ENCODE measurements at regions not wholly inside any gene's neighbourhood (a gene's known extent, or its start where the extent isn't known, plus 50 kb on each side); places are given as distances from the start of the nearest gene placed in this dataset.

GRCh38 chr10:44820094-44820493 lies 91.0 kb upstream of the TMEM72 start:
- no peak for DNase-seq (ENCODE audit: low read depth in 2 of 2)

- no peak for DNase-seq (ENCODE audit: low read depth in 2 of 2)
Observed at GRCh38 chr10:44821290-44821689, 89.8 kb upstream of the TMEM72 start.

DNA sequence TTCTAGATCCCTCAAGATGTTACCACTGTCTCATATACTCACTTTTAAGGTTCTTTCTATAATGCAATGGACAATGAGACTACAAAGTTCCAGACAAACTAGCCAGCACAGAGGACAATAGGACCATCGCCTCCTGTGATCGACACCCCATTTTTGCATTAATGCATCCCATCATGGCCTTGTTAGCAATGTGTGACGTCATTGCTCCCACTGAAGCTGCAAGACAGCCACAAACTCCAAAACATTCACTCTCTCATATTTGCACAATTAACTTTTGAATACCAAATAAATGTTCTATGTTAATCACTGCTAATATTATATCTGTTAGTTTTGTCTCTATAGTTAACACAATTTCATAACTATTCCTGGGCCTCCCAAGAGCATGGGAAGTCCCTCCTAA lies 88.8 kb upstream of the TMEM72 start:
- no peak for DNase-seq (ENCODE audit: low read depth in 2 of 2)

DNA sequence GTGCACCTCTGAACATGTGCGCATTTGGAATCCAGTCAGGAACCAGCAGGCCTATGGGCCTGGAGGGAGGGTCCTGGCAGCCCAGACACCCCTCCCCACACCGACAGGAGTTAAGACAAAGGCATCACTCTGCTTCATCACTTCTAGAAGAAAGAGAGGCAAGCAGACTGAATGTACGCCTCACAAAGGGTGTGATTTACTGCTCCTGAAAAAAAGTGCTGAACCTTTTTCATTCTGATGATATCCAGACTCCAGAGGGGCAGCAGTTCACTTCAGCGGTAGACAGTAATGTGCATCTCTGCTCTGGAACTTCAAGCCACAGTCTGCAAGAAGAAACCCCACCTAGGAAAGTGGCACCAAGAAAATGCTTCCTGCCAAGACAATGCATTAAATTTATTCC lies 88.2 kb upstream of the TMEM72 start:
- DNase-seq (ENCODE audit: low read depth in 2 of 2): no peak

DNA sequence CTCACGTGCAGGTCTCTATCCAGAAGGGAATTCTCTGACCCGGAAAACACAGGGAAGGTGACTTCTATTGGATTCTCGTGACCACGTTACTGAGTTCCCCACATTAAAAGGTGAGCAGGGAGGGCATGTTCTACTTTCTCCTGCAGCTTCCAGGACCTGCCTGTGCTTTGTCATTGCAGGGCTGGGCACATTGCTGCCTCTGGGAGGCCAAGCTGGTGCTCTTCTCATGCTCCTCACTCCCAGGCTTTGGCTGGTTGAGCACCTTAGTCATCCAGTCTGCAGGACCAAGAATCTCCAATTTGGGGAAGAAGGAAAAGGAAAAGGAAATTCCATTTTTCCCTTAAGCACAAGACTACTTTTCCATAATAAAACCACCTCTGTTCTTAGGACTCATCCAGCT lies 86.5 kb upstream of the TMEM72 start:
- DNase-seq (ENCODE audit: low read depth in 2 of 2): no peak

- no peak for DNase-seq (ENCODE audit: low read depth in 2 of 2)
Observed at GRCh38 chr10:44827431-44828006, 83.6 kb upstream of the TMEM72 start.

- no peak for DNase-seq (ENCODE audit: low read depth in 2 of 2)
Observed at GRCh38 chr10:44828508-44829142, 82.5 kb upstream of the TMEM72 start.

- no peak for DNase-seq (ENCODE audit: low read depth in 2 of 2)
Observed at GRCh38 chr10:44829426-44829825, 81.7 kb upstream of the TMEM72 start.

DNA sequence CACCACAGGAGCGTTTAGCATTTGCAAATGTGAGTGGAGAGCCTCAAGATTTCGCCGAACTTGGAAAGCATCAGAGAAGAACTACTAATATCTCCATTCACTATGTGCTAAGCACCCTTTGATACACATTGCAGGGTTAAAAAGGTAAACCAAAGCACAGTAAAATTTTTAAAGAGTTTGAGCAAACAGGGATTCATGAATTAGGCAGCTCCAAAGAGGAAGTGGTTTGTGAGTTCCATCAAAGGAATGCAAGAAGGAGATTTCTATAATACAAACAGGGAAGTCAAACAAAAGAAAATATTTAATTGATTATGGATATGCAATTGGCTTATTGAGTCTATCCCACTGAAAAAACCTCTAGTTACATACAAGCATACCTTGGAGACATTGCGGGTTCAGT lies 81.1 kb upstream of the TMEM72 start:
- no peak for DNase-seq (ENCODE audit: low read depth in 2 of 2)

DNA sequence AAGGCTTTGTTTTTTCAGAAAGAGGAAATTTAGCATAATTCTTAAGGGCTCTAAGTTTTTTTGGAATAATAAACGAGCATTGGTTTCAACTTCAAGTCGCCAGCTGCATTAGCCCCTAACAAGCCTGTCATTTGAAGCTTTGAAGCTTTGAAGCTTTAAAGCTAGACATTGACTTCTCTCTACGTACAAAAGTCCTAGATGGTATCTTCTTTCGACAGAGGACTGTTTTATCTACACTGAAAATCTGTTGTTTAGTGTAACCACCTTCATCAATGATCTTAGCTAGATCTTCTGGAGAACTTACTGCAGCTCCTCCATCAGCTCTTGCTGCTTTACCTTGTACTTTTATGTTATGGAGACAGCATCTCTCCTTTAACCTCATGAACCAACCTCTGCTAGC lies 79.6 kb upstream of the TMEM72 start:
- no peak for DNase-seq (ENCODE audit: low read depth in 2 of 2)

GRCh38 chr10:44832595-44833390 lies 78.3 kb upstream of the TMEM72 start:
- DNase-seq (ENCODE audit: low read depth in 2 of 2): no peak

- no peak for DNase-seq (ENCODE audit: low read depth in 2 of 2)
Observed at GRCh38 chr10:44834131-44834530, 77.0 kb upstream of the TMEM72 start.

DNA sequence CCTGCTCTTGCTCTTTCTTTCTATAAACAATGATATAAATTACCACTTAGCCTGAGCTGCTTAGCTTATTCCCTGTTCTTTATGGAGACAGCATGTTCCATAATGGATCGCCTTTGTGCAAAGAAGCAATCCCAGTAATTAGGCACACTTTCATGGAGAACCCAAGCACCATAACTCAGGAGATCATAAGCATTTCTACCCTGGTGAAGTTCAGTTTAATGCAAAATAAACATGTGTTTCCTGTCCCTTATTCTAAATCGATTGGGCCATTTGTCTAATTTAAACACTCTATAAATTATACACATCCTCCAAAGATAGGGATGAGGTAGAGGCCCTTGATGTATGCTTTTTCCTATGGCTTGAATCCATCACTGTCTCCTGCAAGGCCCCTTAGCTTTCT lies 75.8 kb upstream of the TMEM72 start:
- DNase-seq (ENCODE audit: low read depth in 2 of 2): no peak

DNA sequence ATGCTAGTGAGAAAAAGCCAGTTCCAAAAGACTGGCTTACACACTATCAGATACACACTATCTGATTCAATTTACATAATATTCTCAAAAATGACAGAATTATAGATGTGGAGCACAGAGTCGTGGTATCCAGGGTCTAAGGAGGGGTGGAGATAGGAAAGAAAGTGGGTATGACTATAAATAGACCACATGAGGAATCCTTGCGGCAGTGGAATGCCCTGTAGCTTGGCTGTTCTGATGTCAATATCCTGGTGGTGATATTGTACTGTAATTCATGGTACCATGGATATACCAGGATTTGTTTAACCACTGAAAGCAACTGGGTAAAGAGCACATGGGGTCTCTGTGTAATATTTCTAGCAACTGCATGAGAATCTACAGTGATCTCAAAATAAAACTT lies 67.7 kb upstream of the TMEM72 start:
- no peak for DNase-seq (ENCODE audit: low read depth in 2 of 2)

DNA sequence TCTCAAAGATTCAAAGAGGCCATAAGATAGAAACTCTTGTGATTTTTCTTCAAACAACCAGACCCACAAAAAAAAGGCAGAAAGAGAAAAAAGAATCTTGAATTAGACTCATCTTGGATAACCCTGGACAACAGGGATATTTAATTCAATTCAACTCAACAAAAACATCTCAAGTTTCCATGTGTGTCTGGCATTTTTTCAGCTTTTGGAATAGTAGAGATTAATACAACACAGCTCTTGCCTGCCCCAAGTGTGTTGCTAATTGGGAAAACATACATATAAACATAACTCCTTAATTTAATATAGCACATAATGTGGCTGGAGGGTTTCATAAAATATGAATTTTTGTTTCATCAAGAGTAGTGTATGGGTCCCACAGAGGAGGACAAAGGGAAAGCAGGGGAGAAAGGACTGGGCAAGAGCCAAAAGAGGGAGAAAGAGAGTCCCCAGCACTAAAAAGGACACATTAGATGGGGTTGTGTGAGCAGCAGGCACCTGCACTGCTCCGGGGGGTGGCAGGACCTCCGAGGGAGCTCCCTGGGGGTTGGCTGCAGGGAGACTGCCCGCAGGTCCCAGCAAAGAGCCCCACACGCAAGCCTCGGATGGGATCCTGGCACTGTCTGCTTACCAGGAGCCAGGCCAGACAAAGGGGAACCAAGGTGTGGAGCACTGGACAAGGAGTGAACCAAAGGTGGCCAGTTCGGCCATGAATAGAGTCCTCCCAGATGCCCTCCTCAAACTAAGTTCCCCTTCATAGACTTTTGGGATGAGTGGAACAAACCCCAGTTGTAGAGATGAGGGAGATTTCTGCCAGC lies 65.6 kb upstream of the TMEM72 start:
- DNase-seq (ENCODE audit: low read depth in 2 of 2): no peak

DNA sequence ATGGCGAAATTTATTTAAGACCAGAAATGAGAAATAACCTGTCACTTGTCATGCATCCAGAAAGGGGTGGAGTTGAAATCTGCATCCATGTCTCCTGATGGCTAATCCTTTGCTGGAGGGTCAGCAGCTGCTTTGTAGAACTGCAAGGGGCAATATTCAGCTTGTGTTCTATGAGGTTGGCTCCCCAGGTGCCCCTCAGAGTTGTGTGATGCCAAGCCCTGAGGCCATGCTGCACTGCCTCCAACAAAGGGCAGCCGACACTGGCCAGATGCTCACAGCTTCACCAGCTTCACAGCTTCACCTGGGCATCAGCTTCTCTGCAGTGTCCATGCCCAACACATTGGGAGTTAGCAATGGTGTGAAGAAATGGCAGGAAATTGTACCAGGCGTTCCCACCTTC lies 64.0 kb upstream of the TMEM72 start:
- DNase-seq (ENCODE audit: low read depth in 2 of 2): no peak

DNA sequence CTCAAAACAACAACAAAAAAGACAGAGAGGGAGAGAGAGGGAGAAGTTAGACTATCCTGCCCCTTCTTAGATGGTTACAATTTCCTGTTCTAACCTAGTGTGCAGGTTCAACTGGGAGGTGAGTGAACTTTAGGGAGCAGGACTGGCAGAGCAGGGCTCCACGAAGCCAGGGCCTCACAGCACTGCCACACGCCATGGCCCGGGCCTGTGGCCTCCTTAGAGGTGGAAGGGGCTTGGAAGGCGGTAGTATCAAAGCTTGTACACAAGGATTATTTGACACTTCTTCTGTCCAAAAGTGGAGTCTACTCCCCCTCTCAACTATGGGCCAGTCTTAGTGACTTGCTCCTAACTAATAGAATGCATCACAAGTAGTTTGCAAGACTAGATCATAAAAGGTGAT lies 62.9 kb upstream of the TMEM72 start:
- DNase-seq (ENCODE audit: low read depth in 2 of 2): no peak

DNA sequence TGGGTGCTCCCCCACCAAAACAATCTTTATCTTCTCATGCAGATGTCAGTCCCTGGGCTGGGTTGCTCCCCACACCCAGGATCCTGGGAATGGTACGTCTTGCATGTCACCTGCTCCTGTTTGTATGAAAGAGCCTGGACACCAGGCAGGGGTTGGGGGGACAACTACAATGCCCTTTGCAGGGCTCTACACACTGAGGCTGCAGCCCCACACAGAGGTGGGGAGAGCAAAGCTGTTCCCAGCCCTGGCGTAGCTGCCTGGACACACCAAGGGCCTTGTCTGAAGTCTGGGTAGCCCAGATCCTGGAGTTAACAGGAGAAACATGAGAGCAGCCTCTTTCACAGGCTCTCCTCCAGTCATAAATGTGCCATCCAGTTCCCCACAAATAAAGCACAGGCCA lies 61.2 kb upstream of the TMEM72 start:
- DNase-seq (ENCODE audit: low read depth in 2 of 2): no peak

- no peak for DNase-seq (ENCODE audit: low read depth in 2 of 2)
Observed at GRCh38 chr10:44850356-44850934, 60.7 kb upstream of the TMEM72 start.

DNA sequence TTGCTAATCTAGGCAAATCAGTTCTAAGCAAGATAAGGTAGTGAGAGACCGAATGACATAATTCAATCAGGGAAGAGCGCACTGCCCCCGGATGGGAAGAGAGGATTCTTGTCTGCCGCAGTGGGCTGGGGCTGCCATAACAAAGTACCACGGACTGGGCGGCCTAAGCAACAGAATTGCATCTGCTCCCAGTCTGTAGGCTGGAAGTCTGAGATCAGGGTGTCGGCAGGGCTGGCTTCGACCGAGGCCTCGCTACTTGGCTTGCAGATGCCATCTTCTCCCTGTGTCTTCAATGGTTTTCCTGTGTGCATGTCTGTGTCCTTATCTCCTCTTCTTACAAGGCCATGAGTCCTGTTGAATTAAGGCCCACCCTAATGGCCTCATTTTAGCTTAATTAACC lies 59.7 kb upstream of the TMEM72 start:
- no peak for DNase-seq (ENCODE audit: low read depth in 2 of 2)

DNA sequence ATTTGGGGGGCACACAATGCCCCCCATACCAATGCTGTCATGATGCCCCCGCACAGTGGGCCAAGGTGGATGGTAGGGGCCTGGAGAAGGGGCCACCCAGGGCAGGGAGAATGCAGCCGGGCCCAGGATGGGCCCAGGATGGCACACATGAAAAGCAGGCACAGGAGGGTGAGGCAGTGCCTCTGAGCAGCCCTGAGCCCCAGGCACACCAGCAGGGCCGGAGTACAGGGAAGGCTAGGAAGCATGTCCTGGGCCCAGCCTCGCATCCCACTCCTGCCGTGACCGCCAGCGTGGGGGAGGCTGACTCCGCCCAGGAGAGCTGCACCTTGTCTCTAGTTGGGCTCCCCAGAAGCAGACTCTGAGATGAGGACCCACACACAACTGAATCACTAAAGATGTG lies 59.3 kb upstream of the TMEM72 start:
- DNase-seq (ENCODE audit: low read depth in 2 of 2): no peak

- no peak for DNase-seq (ENCODE audit: low read depth in 2 of 2)
Observed at GRCh38 chr10:44853148-44853734, 57.9 kb upstream of the TMEM72 start.
